GM12878 (cell line): ENCODE measurements at regions not wholly inside any gene's neighbourhood (a gene's known extent, or its start where the extent isn't known, plus 50 kb on each side); places are given as distances from the start of the nearest gene placed in this dataset.

Source experiments
- ATAC-seq: fragments of 200-7000 bp; cut with Tn5 transposase; 3 replicates; pipeline ENCODE4 v1.9.1; 2020; ENCODE audit warnings: mild to moderate bottlenecking, moderate library complexity
- BruUV-seq: library from RNA; stranded (reverse); fragments of 400-500 nt; replicated peaks from 2 replicates; lab custom pipeline; 2021; lab: Mats Ljungman, UMichigan
- CTCF ChIA-PET: fragments of 300-600 bp; sonication (Branson Sonifier 250); formaldehyde crosslinking; extraction: SDS; loops from one replicate; lab custom pipeline; 2021; ENCODE audit warnings: inconsistent platforms; lab: Yijun Ruan, JAX
- POLR2A ChIA-PET: fragments of 350-600 bp; formaldehyde crosslinking; extraction: SDS; loops from one replicate; lab custom pipeline; 2021; ENCODE audit warnings: inconsistent platforms; lab: Charles Lee
- RAD21 ChIA-PET: fragments of 300-600 bp; sonication (Branson Sonifier 250); formaldehyde crosslinking; loops from one replicate; lab custom pipeline; 2023; ENCODE audit warnings: antibody characterized with exemption; ENCODE audit not compliant: unreplicated experiment; lab: Charles Lee
- SMC1A ChIA-PET: fragments of 300-600 bp; sonication (Branson Sonifier 250); formaldehyde crosslinking; loops from one replicate; lab custom pipeline; 2023; ENCODE audit not compliant: unreplicated experiment, uncharacterized antibody; lab: Charles Lee
- DNase-seq: peaks from one replicate; pipeline ENCODE4 v3.0.0-alpha.2; 2011; ENCODE audit warnings: low read depth, low spot score
- FAIRE-seq: peaks from 3 replicates; lab custom pipeline; 2011; peaks lifted over from hg19 to GRCh38; lab: Jason Lieb, UNC
- H2AFZ ChIP-seq: 2 replicates; pipeline ENCODE4 v1.6.0; 2011; ENCODE audit warnings: low read depth, low read length, control low read depth; ENCODE audit not compliant: control insufficient read depth
- H3K27ac ChIP-seq: 2 replicates; pipeline ENCODE4 v1.5.1; 2011; ENCODE audit warnings: control low read depth; ENCODE audit not compliant: control insufficient read depth, insufficient read depth
- H3K27me3 ChIP-seq, 2 experiments: replicated peaks in 1 of 2; 2 replicates each; pipeline versions ENCODE4 v1.6.0 to v1.6.1; 2011; ENCODE audit warnings: low read length in 1 of 2; ENCODE audit not compliant: control insufficient read depth in 2 of 2, insufficient read depth in 2 of 2
- H3K36me3 ChIP-seq, 2 experiments: 2 replicates each; pipeline ENCODE4 v1.5.1; 2011; ENCODE audit warnings: low read length in 1 of 2; ENCODE audit not compliant: control insufficient read depth in 2 of 2, insufficient read depth in 2 of 2
- H3K4me1 ChIP-seq: 2 replicates; pipeline ENCODE4 v1.6.1; 2011; ENCODE audit warnings: mild to moderate bottlenecking, low read length, moderate library complexity, mixed read lengths; ENCODE audit not compliant: control insufficient read depth, insufficient read depth
- H3K4me2 ChIP-seq: 2 replicates; pipeline ENCODE4 v1.6.0; 2011; ENCODE audit warnings: control low read depth; ENCODE audit not compliant: control insufficient read depth, insufficient read depth
- H3K4me3 ChIP-seq: fragments of 200-600 bp; sonication (generic); 2 replicates; pipeline ENCODE4 v1.5.1; 2016
- H3K79me2 ChIP-seq: 2 replicates; pipeline ENCODE4 v1.6.0; 2011; ENCODE audit warnings: low read length; ENCODE audit not compliant: control insufficient read depth, insufficient read depth
- H3K9ac ChIP-seq: 2 replicates; pipeline ENCODE4 v1.8.0; 2011; ENCODE audit warnings: low read length, control low read depth, mixed read lengths; ENCODE audit not compliant: control insufficient read depth, insufficient read depth
- H3K9me3 ChIP-seq: replicated peaks from 3 replicates; pipeline ENCODE4 v1.5.1; 2011; ENCODE audit warnings: mild to moderate bottlenecking, low read length; ENCODE audit not compliant: control insufficient read depth, insufficient read depth
- H4K20me1 ChIP-seq: 2 replicates; pipeline ENCODE4 v1.6.0; 2011; ENCODE audit not compliant: control insufficient read depth, insufficient read depth
- HDAC6 ChIP-seq: fragments of 200-600 bp; sonication (generic); IDR thresholded peaks from one replicate; pipeline ENCODE4 v1.8.0; 2017; ENCODE audit warnings: antibody characterized with exemption; ENCODE audit not compliant: unreplicated experiment
- HDGF ChIP-seq: fragments of 450-650 bp; IDR thresholded peaks from 2 replicates; pipeline ENCODE4 v1.6.1; 2016; ENCODE audit warnings: antibody characterized with exemption
- JUNB ChIP-seq: IDR thresholded peaks from 2 replicates; pipeline ENCODE4 v1.6.1; 2016; ENCODE audit warnings: antibody characterized with exemption, mild to moderate bottlenecking
- RB1 ChIP-seq: fragments of 450-650 bp; formaldehyde crosslinking; IDR thresholded peaks from 2 replicates; pipeline ENCODE4 v1.6.1; 2017; ENCODE audit warnings: mild to moderate bottlenecking, borderline replicate concordance
- RELB ChIP-seq: fragments of 450-650 bp; IDR thresholded peaks from 2 replicates; pipeline ENCODE4 v1.6.1; 2017; ENCODE audit warnings: low read depth, mild to moderate bottlenecking, moderate library complexity
- SMC3 ChIP-seq: IDR thresholded peaks from 2 replicates; pipeline ENCODE4 v1.6.1; 2011; ENCODE audit warnings: low read length, improper control_type of control experiment, borderline replicate concordance
- USF2 ChIP-seq: IDR thresholded peaks from 2 replicates; pipeline ENCODE4 v1.6.1; 2011; ENCODE audit warnings: low read depth, low read length, improper control_type of control experiment, borderline replicate concordance
- YY1 ChIP-seq: IDR thresholded peaks from 2 replicates; pipeline ENCODE4 v1.6.1; 2011; ENCODE audit warnings: low read depth, mild to moderate bottlenecking, low read length
- in situ Hi-C: fragments of 300-500 bp; cut with MboI; formaldehyde crosslinking; loops from 9 replicates; pipeline ENCODE4 v1.14.3; 2018; ENCODE audit warnings: mixed read lengths
- intact Hi-C: fragments of 100-400 bp; cut with micrococcal nuclease; formaldehyde crosslinking; loops from one replicate; pipeline ENCODE4 v1.14.2; 2022; ENCODE audit not compliant: unreplicated experiment
- TF ChIP-seq, protein P1 (sequence below): fragments of 150-350 bp; IDR thresholded peaks from 2 replicates; pipeline ENCODE4 v1.6.1; 2016; ENCODE audit warnings: low read depth, low read length

DNA sequence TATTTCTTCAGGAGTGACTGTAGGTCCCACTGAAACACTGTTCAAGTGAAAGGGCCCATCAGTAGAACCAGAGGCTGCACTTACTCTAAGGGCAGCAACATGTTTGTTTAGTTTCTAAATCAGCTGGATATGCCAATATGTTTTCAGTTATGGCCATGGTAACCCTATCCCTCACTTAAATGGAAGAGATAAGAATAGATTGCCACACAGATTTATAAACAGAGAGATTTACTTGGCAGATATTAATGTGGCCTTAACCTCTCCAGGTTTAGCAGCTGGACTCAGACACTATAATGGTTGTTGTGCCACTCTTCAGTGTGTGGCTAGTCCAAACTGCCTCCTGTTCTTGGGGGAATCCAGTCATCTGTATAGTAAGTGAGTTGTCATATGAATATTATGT lies 354.1 kb downstream of the TEX13C start:
- Histone ChIP-seq H3K79me2 (no peaks in the 10 kb centered on the region), H4K20me1 (no peaks in the 10 kb centered on the region), H3K4me1 (no peaks in the 10 kb centered on the region), H3K9me3 (no peaks in the 10 kb centered on the region; the same call in 2 of the 3 replicates), H3K27ac (no peak overlapping the region), H2AFZ (no peak overlapping the region), H3K27me3 (no peaks in the 10 kb centered on the region), H3K9ac (no peak overlapping the region), H3K4me3 (no peak overlapping the region), H3K36me3 (no peaks in the 10 kb centered on the region), H3K4me2 (no peak overlapping the region)
- TF ChIP-seq HDGF = no peak
- TF ChIP-seq USF2 = no peak
- no peak for TF ChIP-seq RELB
- no peak for TF ChIP-seq JUNB
- no peak for TF ChIP-seq YY1
- no peak for TF ChIP-seq HDAC6
- TF ChIP-seq RB1 = no peak
- no peak for TF ChIP-seq SMC3
- TF ChIP-seq, protein P1, sequence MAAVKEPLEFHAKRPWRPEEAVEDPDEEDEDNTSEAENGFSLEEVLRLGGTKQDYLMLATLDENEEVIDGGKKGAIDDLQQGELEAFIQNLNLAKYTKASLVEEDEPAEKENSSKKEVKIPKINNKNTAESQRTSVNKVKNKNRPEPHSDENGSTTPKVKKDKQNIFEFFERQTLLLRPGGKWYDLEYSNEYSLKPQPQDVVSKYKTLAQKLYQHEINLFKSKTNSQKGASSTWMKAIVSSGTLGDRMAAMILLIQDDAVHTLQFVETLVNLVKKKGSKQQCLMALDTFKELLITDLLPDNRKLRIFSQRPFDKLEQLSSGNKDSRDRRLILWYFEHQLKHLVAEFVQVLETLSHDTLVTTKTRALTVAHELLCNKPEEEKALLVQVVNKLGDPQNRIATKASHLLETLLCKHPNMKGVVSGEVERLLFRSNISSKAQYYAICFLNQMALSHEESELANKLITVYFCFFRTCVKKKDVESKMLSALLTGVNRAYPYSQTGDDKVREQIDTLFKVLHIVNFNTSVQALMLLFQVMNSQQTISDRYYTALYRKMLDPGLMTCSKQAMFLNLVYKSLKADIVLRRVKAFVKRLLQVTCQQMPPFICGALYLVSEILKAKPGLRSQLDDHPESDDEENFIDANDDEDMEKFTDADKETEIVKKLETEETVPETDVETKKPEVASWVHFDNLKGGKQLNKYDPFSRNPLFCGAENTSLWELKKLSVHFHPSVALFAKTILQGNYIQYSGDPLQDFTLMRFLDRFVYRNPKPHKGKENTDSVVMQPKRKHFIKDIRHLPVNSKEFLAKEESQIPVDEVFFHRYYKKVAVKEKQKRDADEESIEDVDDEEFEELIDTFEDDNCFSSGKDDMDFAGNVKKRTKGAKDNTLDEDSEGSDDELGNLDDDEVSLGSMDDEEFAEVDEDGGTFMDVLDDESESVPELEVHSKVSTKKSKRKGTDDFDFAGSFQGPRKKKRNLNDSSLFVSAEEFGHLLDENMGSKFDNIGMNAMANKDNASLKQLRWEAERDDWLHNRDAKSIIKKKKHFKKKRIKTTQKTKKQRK = no peak
- FAIRE-seq = no peak
- ChIA-PET SMC1A (interaction anchor here (1.2 kb wide), 1 partner anchor 9 kb away, joined by 3 read pairs; no protein-coding TSS in a partner anchor), POLR2A (no interaction called here), RAD21 (no interaction called here), CTCF (no interaction called here)
- BruUV-seq = no TSS peak
- ATAC-seq = no peak
- DNase-seq = no peak
- in situ Hi-C loops (no loop called here), intact Hi-C loops (no loop called here)
